Progenitor cell of endocrine pancreas (in vitro differentiated cells): ENCODE measurements at regions not wholly inside any gene's neighbourhood (a gene's known extent, or its start where the extent isn't known, plus 50 kb on each side); places are given as distances from the start of the nearest gene placed in this dataset.
A peak's percentile ranks its signal among the peaks of the same experiment; 100 is the strongest.

Source experiments
- DNase-seq: peaks from one replicate; pipeline ENCODE4 v3.0.0; 2021; ENCODE audit warnings: low spot score; ENCODE audit not compliant: unreplicated experiment
- H3K27ac Mint-ChIP-seq: 2 replicates; pipeline ENCODE4 v1.8.0; 2021; ENCODE audit warnings: mild to moderate bottlenecking, moderate library complexity, mixed read lengths
- H3K27me3 Mint-ChIP-seq: 2 replicates; pipeline ENCODE4 v1.8.0; 2021; ENCODE audit warnings: mixed read lengths
- H3K36me3 Mint-ChIP-seq: 2 replicates; pipeline ENCODE4 v1.8.0; 2022; ENCODE audit warnings: mixed read lengths; ENCODE audit not compliant: insufficient read depth
- H3K4me1 Mint-ChIP-seq: 2 replicates; pipeline ENCODE4 v1.8.0; 2021; ENCODE audit warnings: low read depth, mixed read lengths
- H3K4me3 Mint-ChIP-seq: 2 replicates; pipeline ENCODE4 v1.8.0; 2021; ENCODE audit warnings: low read depth, mild to moderate bottlenecking, moderate library complexity, mixed read lengths
- H3K9me3 Mint-ChIP-seq: 2 replicates; pipeline ENCODE4 v1.8.0; 2021; ENCODE audit warnings: low read depth, mixed read lengths
- CTCF ChIP-seq: fragments of 200-600 bp; sonication (generic); IDR thresholded peaks from one replicate; pipeline ENCODE4 v1.5.0; 2021; ENCODE audit warnings: antibody characterized with exemption, mild to moderate bottlenecking; ENCODE audit not compliant: unreplicated experiment

- Mint-ChIP-seq H3K27ac (no peak overlapping the region), H3K4me1 (no peaks in the 10 kb centered on the region), H3K4me3 (no peak overlapping the region), H3K36me3 (no peaks in the 10 kb centered on the region), H3K9me3 (no peaks in the 10 kb centered on the region), H3K27me3 (no peaks in the 10 kb centered on the region)
- DNase-seq, result no peak
- no peak for TF ChIP-seq CTCF
These were observed 94.0 kb upstream of the MCHR2 start for GRCh38 chr6:100088009-100088408.

GRCh38 chr6:100084991-100085364 lies 91.0 kb upstream of the MCHR2 start:
- no peaks in the 10 kb centered on the region for H3K36me3 Mint-ChIP-seq
- TF ChIP-seq CTCF, result no peak
- no peaks in the 10 kb centered on the region for H3K4me1 Mint-ChIP-seq
- no peak for DNase-seq
- H3K4me3 Mint-ChIP-seq, result no peak overlapping the region
- no peak overlapping the region for H3K27ac Mint-ChIP-seq
- H3K9me3 Mint-ChIP-seq, result no peaks in the 10 kb centered on the region
- H3K27me3 Mint-ChIP-seq, result no peaks in the 10 kb centered on the region

- Mint-ChIP-seq H3K27me3 (no peaks in the 10 kb centered on the region), H3K4me3 (no peak overlapping the region), H3K36me3 (no peaks in the 10 kb centered on the region), H3K9me3 (no peaks in the 10 kb centered on the region), H3K27ac (no peak overlapping the region), H3K4me1 (no peaks in the 10 kb centered on the region)
- DNase-seq, result no peak
- TF ChIP-seq CTCF, result no peak
These were observed 90.4 kb upstream of the MCHR2 start for GRCh38 chr6:100084316-100084990.

GRCh38 chr6:100078509-100078908 lies 84.5 kb upstream of the MCHR2 start:
- peak; percentile 57 for TF ChIP-seq CTCF
- Mint-ChIP-seq H3K4me3 (no peak overlapping the region), H3K4me1 (no peaks in the 10 kb centered on the region), H3K27me3 (peaks cover 7% of the 10 kb centered on the region), H3K36me3 (no peaks in the 10 kb centered on the region), H3K9me3 (no peaks in the 10 kb centered on the region), H3K27ac (no peak overlapping the region)
- no peak for DNase-seq

- DNase-seq, result no peak
- TF ChIP-seq CTCF, result no peak
- H3K9me3 Mint-ChIP-seq, result peaks cover 15% of the 10 kb centered on the region
- H3K4me3 Mint-ChIP-seq, result no peak overlapping the region
- H3K36me3 Mint-ChIP-seq, result no peaks in the 10 kb centered on the region
- H3K27ac Mint-ChIP-seq, result no peak overlapping the region
- H3K27me3 Mint-ChIP-seq, result no peaks in the 10 kb centered on the region
- H3K4me1 Mint-ChIP-seq, result no peaks in the 10 kb centered on the region
These were observed 71.3 kb upstream of the MCHR2 start for GRCh38 chr6:100065348-100065747.
